ELF-1 (cell line): ENCODE measurements at regions not wholly inside any gene's neighbourhood (a gene's known extent, or its start where the extent isn't known, plus 50 kb on each side); places are given as distances from the start of the nearest gene placed in this dataset.

Experiments
- DNase-seq: peaks from one replicate; pipeline ENCODE4 v3.0.0-alpha.2; 2016; ENCODE audit warnings: low read depth, low spot score

GRCh38 chr6:15994814-15995459, 133.9 kb upstream of the MYLIP start:
- DNase-seq, result peak; percentile 8

- no peak for DNase-seq
Measured at GRCh38 chr6:15993716-15994228, 135.1 kb upstream of the MYLIP start.

GRCh38 chr6:15990179-15990578, 138.7 kb upstream of the MYLIP start:
- DNase-seq, result no peak

GRCh38 chr6:15989397-15989796, 139.5 kb upstream of the MYLIP start:
- DNase-seq, result no peak

GRCh38 chr6:15987569-15987968, 141.3 kb upstream of the MYLIP start:
- DNase-seq, result peak; percentile 22

- no peak for DNase-seq
Measured at GRCh38 chr6:15986027-15986629, 142.8 kb upstream of the MYLIP start.

GRCh38 chr6:15985379-15985959, 143.4 kb upstream of the MYLIP start:
- DNase-seq, result no peak

GRCh38 chr6:15981956-15982355, 146.9 kb upstream of the MYLIP start:
- no peak for DNase-seq

- no peak for DNase-seq
Measured at GRCh38 chr6:15980801-15981200, 148.1 kb upstream of the MYLIP start.

- no peak for DNase-seq
Measured at GRCh38 chr6:15978426-15978825, 150.5 kb upstream of the MYLIP start.

- DNase-seq, result no peak
Measured at GRCh38 chr6:15977050-15977449, 151.8 kb upstream of the MYLIP start.

- DNase-seq, result no peak
Measured at GRCh38 chr6:15974817-15975216, 154.1 kb upstream of the MYLIP start.

GRCh38 chr6:15970517-15970916, 158.4 kb upstream of the MYLIP start:
- DNase-seq, result no peak

GRCh38 chr6:15969236-15969778, 159.6 kb upstream of the MYLIP start:
- DNase-seq, result no peak

- DNase-seq, result no peak
Measured at GRCh38 chr6:15968519-15968918, 160.4 kb upstream of the MYLIP start.

- no peak for DNase-seq
Measured at GRCh38 chr6:15966000-15966520, 162.8 kb upstream of the MYLIP start.

- DNase-seq, result no peak
Measured at GRCh38 chr6:15962449-15962764, 166.5 kb upstream of the MYLIP start.

GRCh38 chr6:15961635-15962448, 167.0 kb upstream of the MYLIP start:
- no peak for DNase-seq

GRCh38 chr6:15960740-15961634, 167.9 kb upstream of the MYLIP start:
- DNase-seq, result peak; percentile 26

GRCh38 chr6:15957655-15958169, 171.2 kb upstream of the MYLIP start:
- DNase-seq, result no peak
